HL-60 (cell line): ENCODE measurements at regions not wholly inside any gene's neighbourhood (a gene's known extent, or its start where the extent isn't known, plus 50 kb on each side); places are given as distances from the start of the nearest gene placed in this dataset.

Experiments used
- DNase-seq, 2 experiments: peaks; one replicate each; pipeline ENCODE4 v3.0.0-alpha.2; 2010 to 2020; ENCODE audit warnings: low read depth in 1 of 2, low spot score in 1 of 2
- H3K27ac ChIP-seq: fragments of 250-450 bp; sonication (Bioruptor Pico); replicated peaks from 2 replicates; pipeline ENCODE4 v1.5.1; 2020; ENCODE audit warnings: mild to moderate bottlenecking, moderate library complexity
- H3K27me3 ChIP-seq: fragments of 250-450 bp; sonication (Bioruptor Pico); 2 replicates; pipeline ENCODE4 v1.5.1; 2021; ENCODE audit warnings: mild to moderate bottlenecking, moderate library complexity; ENCODE audit not compliant: insufficient read depth, poor library complexity, severe bottlenecking
- H3K4me3 ChIP-seq: replicated peaks from 2 replicates; pipeline ENCODE4 v1.5.1; 2011; ENCODE audit warnings: mild to moderate bottlenecking, control low read depth, low read length; ENCODE audit not compliant: insufficient read depth
- CTCF ChIP-seq: IDR thresholded peaks from one replicate; pipeline ENCODE4 v1.5.1; 2011; ENCODE audit warnings: low read length, control low read depth, inconsistent platforms; ENCODE audit not compliant: insufficient read depth
- GABPA ChIP-seq: IDR thresholded peaks from 2 replicates; pipeline ENCODE4 v1.6.1; 2012; ENCODE audit warnings: low read depth
- POLR2AphosphoS5 ChIP-seq: IDR thresholded peaks from 2 replicates; pipeline ENCODE4 v1.6.1; 2012; ENCODE audit warnings: low read depth
- REST ChIP-seq: IDR thresholded peaks from 2 replicates; pipeline ENCODE4 v1.6.1; 2012; ENCODE audit warnings: low read depth; ENCODE audit not compliant: insufficient replicate concordance
- SPI1 ChIP-seq: IDR thresholded peaks from 2 replicates; pipeline ENCODE4 v1.6.1; 2012; ENCODE audit warnings: low read depth, mild to moderate bottlenecking, borderline replicate concordance

DNA sequence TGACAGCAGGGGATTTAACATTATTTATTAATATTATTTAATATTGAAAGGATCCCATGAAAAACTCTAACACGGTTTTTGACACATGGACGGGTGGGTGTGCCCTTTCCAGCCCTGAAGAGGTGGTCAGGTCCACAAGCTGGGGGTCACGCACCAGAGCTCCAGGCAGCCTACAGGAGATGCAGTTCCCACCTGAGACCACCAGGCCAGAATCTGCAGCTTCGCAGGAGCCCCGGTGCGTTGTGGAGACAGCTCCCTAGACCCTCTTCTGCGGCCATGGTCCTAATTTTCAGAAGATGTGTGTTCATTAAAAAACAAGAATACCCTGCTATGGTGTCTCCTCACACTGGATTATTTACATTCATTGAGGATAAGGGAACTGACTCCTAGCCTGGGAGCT is 331.1 kb downstream of the C16orf95 start:
- TF ChIP-seq SPI1 (no peak), POLR2AphosphoS5 (no peak), CTCF (no peak), GABPA (no peak), REST (no peak)
- Histone ChIP-seq H3K27ac (no peak overlapping the region), H3K4me3 (no peak overlapping the region), H3K27me3 (no peaks in the 10 kb centered on the region)
- DNase-seq, result no peak

- no peak overlapping the region for H3K27ac ChIP-seq
- TF ChIP-seq REST, result no peak
- no peak for TF ChIP-seq SPI1
- TF ChIP-seq GABPA, result no peak
- TF ChIP-seq CTCF, result no peak
- no peak for TF ChIP-seq POLR2AphosphoS5
- DNase-seq, result no peak
- no peak overlapping the region for H3K4me3 ChIP-seq
- no peaks in the 10 kb centered on the region for H3K27me3 ChIP-seq
Measured at GRCh38 chr16:86986809-86987487, 330.2 kb downstream of the C16orf95 start.

DNA sequence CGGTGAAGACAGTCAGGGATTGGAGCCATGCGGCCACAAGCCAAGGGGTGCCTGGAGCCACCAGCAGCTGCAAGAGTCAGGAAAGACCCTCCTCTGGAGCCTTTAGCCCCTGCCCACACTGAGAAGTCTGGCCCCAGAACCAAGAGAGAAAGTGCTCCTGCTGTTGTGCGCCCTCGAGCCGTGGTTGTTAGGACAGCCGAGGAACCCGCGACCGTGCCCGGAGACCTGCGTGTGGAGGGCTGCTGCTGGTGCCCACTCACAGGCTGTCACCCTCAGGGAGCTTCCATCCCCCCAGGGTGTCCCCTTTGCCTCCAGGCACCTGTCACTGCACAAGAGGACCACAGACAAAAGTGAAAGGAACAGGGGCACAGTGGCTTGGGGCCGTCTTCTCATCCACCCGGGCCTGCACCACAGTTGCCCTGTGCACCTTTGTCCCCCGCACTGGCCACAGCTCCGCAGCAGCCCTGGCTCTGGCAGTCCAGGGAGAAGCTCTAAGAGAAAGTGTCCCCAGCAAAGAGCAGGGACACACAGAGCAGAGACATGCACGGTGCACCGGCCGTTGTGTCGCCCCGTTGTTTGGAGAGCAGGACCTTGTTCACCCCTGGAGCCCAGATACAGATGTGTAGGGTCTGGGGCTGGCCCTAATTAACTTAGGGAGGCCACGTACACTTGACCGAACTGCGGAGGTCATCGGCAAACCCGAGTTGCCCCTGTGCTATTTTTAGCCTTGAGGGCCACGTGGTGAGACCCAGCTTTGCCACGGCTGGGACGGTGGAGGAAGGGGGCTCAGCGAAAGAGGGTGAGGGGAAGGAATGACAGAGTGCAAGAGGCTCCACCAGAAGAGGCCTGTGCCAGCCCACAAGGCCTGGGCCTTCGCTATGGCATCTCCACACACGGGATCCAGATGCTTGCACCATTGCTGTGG is 329.2 kb downstream of the C16orf95 start:
- DNase-seq, result no peak
- Histone ChIP-seq H3K27me3 (no peaks in the 10 kb centered on the region), H3K4me3 (no peak overlapping the region), H3K27ac (no peak overlapping the region)
- TF ChIP-seq SPI1 (no peak), POLR2AphosphoS5 (no peak), REST (no peak), CTCF (no peak), GABPA (no peak)
